C4-2B (cell line): ENCODE measurements at regions not wholly inside any gene's neighbourhood (a gene's known extent, or its start where the extent isn't known, plus 50 kb on each side); places are given as distances from the start of the nearest gene placed in this dataset.

ENCODE experiments used
- CTCF ChIP-seq: fragments of 450-650 bp; conservative IDR thresholded peaks from 2 replicates; pipeline ENCODE4 v1.5.1; 2017; ENCODE audit warnings: mild to moderate bottlenecking
- ZFX ChIP-seq: fragments of 450-650 bp; IDR thresholded peaks from 2 replicates; pipeline ENCODE4 v1.6.1; 2017

DNA sequence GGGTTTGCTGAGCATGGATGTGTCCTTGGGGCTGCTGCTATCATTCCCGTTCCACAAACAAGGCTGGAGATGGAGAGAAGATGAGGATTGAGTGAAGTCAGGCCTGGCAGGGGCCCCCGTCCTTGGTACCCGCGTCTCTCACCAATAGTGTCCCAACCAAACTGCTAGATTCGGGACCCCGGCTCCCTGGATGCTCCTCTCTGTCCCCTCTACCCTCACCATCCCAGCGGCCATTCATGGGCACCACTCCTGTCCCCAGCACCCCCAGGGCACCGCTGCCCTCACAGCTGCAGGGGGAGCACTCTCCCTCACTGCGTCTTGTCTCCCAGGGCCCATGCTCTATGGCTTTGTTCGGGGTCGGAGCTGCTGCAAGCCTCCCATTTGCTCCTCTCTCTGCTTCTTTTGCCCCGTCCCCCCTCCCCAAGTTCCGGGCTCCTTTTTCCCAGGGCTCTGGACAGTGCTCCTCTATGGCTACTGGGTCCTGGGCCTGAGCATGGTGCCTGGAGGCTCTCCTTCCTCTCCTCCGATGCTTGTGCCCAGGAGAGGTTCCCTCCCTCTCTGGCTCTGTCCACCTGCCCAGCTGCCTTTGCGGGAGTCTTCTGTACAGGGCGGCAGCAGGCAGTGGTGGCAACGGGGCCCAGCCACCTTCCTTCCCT lies 219.5 kb downstream of the TEX29 start:
- TF ChIP-seq CTCF (no peak), ZFX (no peak)
